ENCODE measurements at regions not wholly inside any gene's neighbourhood (a gene's known extent, or its start where the extent isn't known, plus 50 kb on each side); places are given as distances from the start of the nearest gene placed in this dataset.
"Not testable (repeated sequence)": the region's sequence is repeated elsewhere in the genome, so short reads cannot be mapped to it uniquely, and the experiment has no call there.

GRCh38 chr12:105897311-105897725, 241.4 kb downstream of the NUAK1 start:
- Histone ChIP-seq H4K20me1 (ENCODE audit: insufficient read depth, low read length) (no peaks in the 10 kb centered on the region), H3K9me3 (replicated peaks in 1 of 2; ENCODE audit: control insufficient read depth in 1 of 2, insufficient read depth in 1 of 2, low read length in 2 of 2) (peaks cover 0 to 5% of the 10 kb centered on the region in 2 donors), H3K4me1 (ENCODE audit: control insufficient read depth in 1 of 2, insufficient read depth in 2 of 2, low read length in 2 of 2) (no peaks in the 10 kb centered on the region), H3K9ac (ENCODE audit: insufficient read depth, low read length, poor library complexity, severe bottlenecking) (no peak overlapping the region), H3K79me2 (ENCODE audit: insufficient read depth, low read length) (no peaks in the 10 kb centered on the region), H3K4me2 (replicated peaks; ENCODE audit: extremely low read depth, low read length, poor library complexity, severe bottlenecking) (no peak overlapping the region), H3K4me3 (replicated peaks in 1 of 3; ENCODE audit: low read depth in 2 of 3, low read length in 3 of 3) (no peak overlapping the region), H3K27ac (ENCODE audit: low read depth in 1 of 2, low read length in 2 of 2) (no peak overlapping the region), H3K36me3 (replicated peaks in 1 of 2; ENCODE audit: control insufficient read depth in 1 of 2, insufficient read depth in 2 of 2, low read length in 2 of 2) (no peaks in the 10 kb centered on the region), H2AFZ (ENCODE audit: insufficient read depth, low read depth, low read length, poor library complexity, severe bottlenecking) (no peak overlapping the region), H3K27me3 (ENCODE audit: control insufficient read depth in 2 of 2, insufficient read depth in 2 of 2, low read length in 2 of 2) (peaks cover 0 to 2% of the 10 kb centered on the region in 2 donors)
- peaks cover 0 to 1% (median 0%) of the 10 kb centered on the region in 3 donors for H3K27me3 Mint-ChIP-seq (ENCODE audit: low read depth in 3 of 3)
- H3K4me1 Mint-ChIP-seq, result no peaks in the 10 kb centered on the region
- WGBS (ENCODE audit: insufficient coverage), result 63% methylated on average over 1 of the region's 1 CpG
- H3K36me3 Mint-ChIP-seq, result no peaks in the 10 kb centered on the region
- intact Hi-C loops (cut with micrococcal nuclease), result no loop called here
- no peak for TF ChIP-seq CTCF (IDR thresholded peaks at IDR 0.05)
- peaks cover 0 to 9% (median 3%) of the 10 kb centered on the region in 7 donors for H3K9me3 Mint-ChIP-seq
- DNase-seq, result no peak
- no peak overlapping the region for H3K4me3 Mint-ChIP-seq
- H3K27ac Mint-ChIP-seq, result no peak overlapping the region

- H3K36me3 Mint-ChIP-seq; H4K20me1 ChIP-seq (ENCODE audit: insufficient read depth, low read length); H3K4me3 ChIP-seq (replicated peaks in 1 of 3; ENCODE audit: low read depth in 2 of 3, low read length in 3 of 3); H3K27ac ChIP-seq (ENCODE audit: low read depth in 1 of 2, low read length in 2 of 2); H3K9me3 Mint-ChIP-seq; H3K36me3 ChIP-seq (replicated peaks in 1 of 2; ENCODE audit: control insufficient read depth in 1 of 2, insufficient read depth in 2 of 2, low read length in 2 of 2); H3K27me3 ChIP-seq (ENCODE audit: control insufficient read depth in 2 of 2, insufficient read depth in 2 of 2, low read length in 2 of 2); H3K4me1 Mint-ChIP-seq; H3K9ac ChIP-seq (ENCODE audit: insufficient read depth, low read length, poor library complexity, severe bottlenecking); H3K27me3 Mint-ChIP-seq (ENCODE audit: low read depth in 3 of 3); H3K9me3 ChIP-seq (replicated peaks in 1 of 2; ENCODE audit: control insufficient read depth in 1 of 2, insufficient read depth in 1 of 2, low read length in 2 of 2); H3K4me3 Mint-ChIP-seq; DNase-seq; H3K79me2 ChIP-seq (ENCODE audit: insufficient read depth, low read length); H2AFZ ChIP-seq (ENCODE audit: insufficient read depth, low read depth, low read length, poor library complexity, severe bottlenecking); H3K4me1 ChIP-seq (ENCODE audit: control insufficient read depth in 1 of 2, insufficient read depth in 2 of 2, low read length in 2 of 2); H3K4me2 ChIP-seq (replicated peaks; ENCODE audit: extremely low read depth, low read length, poor library complexity, severe bottlenecking); H3K27ac Mint-ChIP-seq; intact Hi-C loops (cut with micrococcal nuclease): not testable (repeated sequence)
- WGBS (ENCODE audit: insufficient coverage), result 85% methylated on average over 2 of the region's 6 CpGs
Observed at GRCh38 chr12:105898271-105898670, 240.5 kb downstream of the NUAK1 start.
